Naive thymus-derived CD8-positive, alpha-beta T cell (primary cell): ENCODE measurements at regions not wholly inside any gene's neighbourhood (a gene's known extent, or its start where the extent isn't known, plus 50 kb on each side); places are given as distances from the start of the nearest gene placed in this dataset.

Source experiments
- ATAC-seq, 2 donors: fragments of 150-1000 bp; cut with Tn5 transposase in 1 of 2; sonication (Bioruptor Pico), chemical (Tn5 transposase) in 1 of 2; 1 replicate in 1 of 2; 2 replicates in 1 of 2; pipeline ENCODE4 v1.10.0; 2021; ENCODE audit warnings: mild to moderate bottlenecking in 2 of 2, moderate library complexity in 2 of 2
- POLR2A ChIA-PET: fragments of 350-600 bp; sonication (Branson Sonifier 250); formaldehyde crosslinking; loops from one replicate; lab custom pipeline; 2021; ENCODE audit warnings: antibody characterized with exemption; lab: Charles Lee
- DNase-seq, 10 donors: peaks; one replicate each; pipeline versions ENCODE4 v3.0.0 to v3.0.0-alpha.2; 2020 to 2022
- H3K27ac Mint-ChIP-seq, 10 donors: one replicate each; pipeline ENCODE4 v1.8.0; 2020 to 2022; ENCODE audit warnings: mild to moderate bottlenecking in 10 of 10, mixed read lengths in 10 of 10, moderate library complexity in 4 of 10, inconsistent platforms in 1 of 10
- H3K27me3 Mint-ChIP-seq, 5 donors: one replicate each; pipeline ENCODE4 v1.8.0; 2021 to 2022; ENCODE audit warnings: mixed read lengths in 5 of 5
- H3K36me3 Mint-ChIP-seq, 3 donors: one replicate each; pipeline ENCODE4 v1.8.0; 2020 to 2022; ENCODE audit warnings: mixed read lengths in 3 of 3, mild to moderate bottlenecking in 2 of 3, inconsistent platforms in 1 of 3
- H3K4me1 Mint-ChIP-seq, 4 donors: one replicate each; pipeline ENCODE4 v1.8.0; 2021 to 2022; ENCODE audit warnings: mixed read lengths in 4 of 4
- H3K4me3 Mint-ChIP-seq, 10 donors: one replicate each; pipeline ENCODE4 v1.8.0; 2020 to 2022; ENCODE audit warnings: mild to moderate bottlenecking in 10 of 10, mixed read lengths in 10 of 10, moderate library complexity in 6 of 10, inconsistent platforms in 1 of 10
- H3K9me3 Mint-ChIP-seq, 9 donors: one replicate each; pipeline ENCODE4 v1.8.0; 2020 to 2022; ENCODE audit warnings: mixed read lengths in 9 of 9, mild to moderate bottlenecking in 3 of 9, inconsistent platforms in 1 of 9, moderate library complexity in 1 of 9

DNA sequence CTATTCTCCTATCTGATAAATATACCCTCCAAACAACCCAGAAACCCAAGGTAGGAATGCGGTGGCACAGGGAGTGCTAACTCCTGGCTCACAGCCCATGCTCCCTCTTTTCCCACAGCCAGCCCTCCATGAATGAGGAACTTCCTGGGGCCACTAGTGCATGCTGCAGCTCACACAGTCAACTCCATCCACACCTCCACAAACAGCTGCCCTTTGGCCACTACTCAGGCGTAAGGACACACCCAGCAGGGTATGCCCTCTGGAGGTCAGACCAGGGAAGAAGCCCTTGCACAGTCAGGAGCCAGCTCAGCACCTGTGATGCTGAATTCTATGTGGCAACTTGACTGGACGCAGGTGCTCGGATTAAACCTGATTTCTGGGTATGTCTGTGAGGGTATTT is 85.2 kb upstream of the PIK3CG start:
- peaks cover 0 to 3% (median 1%) of the 10 kb centered on the region in 4 donors for H3K4me1 Mint-ChIP-seq
- H3K27ac Mint-ChIP-seq: peak overlapping the region in 1 of 10 donors; percentile 15
- peaks cover 0 to 6% (median 0%) of the 10 kb centered on the region in 3 donors for H3K36me3 Mint-ChIP-seq
- no peak for ATAC-seq
- no peak for DNase-seq
- H3K4me3 Mint-ChIP-seq: no peak overlapping the region
- H3K27me3 Mint-ChIP-seq: peaks cover 0 to 10% (median 3%) of the 10 kb centered on the region in 5 donors
- peaks cover 0 to 8% (median 0%) of the 10 kb centered on the region in 9 donors for H3K9me3 Mint-ChIP-seq
- POLR2A ChIA-PET: no interaction called here

DNA sequence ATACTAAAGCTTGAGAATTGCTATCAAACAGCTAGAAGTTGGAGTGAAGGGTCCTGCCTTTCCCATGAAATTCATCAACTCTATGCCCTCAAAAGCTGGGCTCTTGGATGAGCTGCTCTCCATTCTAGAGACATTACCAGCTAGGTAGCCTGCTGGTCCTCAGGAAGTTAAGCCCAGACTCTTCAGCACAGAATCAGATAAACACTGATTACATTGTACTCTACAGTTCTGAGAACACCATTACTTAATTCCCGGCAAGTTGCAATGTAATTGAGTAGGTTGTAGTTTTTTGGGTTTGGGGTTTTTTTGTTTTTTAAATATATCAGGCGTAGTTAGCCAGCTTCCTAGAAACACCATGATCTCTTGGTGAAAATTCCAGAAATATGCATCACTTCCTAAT is 84.1 kb upstream of the PIK3CG start:
- Mint-ChIP-seq H3K9me3 (peaks cover 0 to 8% (median 0%) of the 10 kb centered on the region in 9 donors), H3K4me3 (no peak overlapping the region), H3K27me3 (peaks cover 0 to 10% (median 2%) of the 10 kb centered on the region in 5 donors), H3K36me3 (peaks cover 0 to 6% (median 0%) of the 10 kb centered on the region in 3 donors), H3K4me1 (peaks cover 0 to 3% (median 1%) of the 10 kb centered on the region in 4 donors), H3K27ac (no peak overlapping the region)
- ATAC-seq: no peak
- POLR2A ChIA-PET: no interaction called here
- DNase-seq: no peak

DNA sequence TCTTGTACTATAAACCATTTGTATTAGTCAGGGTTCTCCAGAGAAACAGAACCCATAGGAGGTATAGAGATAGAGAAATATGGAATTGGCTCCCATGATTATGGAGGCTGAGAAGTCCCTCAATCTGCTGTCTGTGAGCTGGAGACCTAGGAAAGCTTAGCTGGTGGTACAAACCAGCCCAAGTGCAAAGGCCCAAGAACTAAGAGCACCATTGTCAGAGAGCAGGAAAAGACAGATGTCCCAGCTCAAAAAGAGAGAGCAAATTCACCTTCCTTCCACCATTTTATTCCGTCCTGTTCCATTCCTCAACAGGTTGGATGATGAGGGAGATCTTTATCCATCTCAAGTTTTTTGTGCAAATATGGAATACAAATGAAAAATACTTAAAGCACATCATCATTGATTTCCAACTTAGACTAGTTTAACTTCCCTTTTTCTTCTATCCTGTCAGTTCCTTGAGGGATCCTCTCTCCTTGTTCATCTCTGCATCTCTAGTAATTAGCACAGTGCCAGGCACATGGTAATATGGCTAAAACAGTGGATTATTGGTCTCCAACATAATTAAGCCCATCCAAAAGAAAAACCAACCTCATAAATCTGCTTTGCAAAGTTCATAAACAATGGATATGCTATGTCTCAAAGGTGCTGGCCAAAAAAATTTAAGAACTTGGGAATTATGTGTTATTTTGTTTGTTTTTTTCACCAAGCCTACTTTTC is 83.1 kb upstream of the PIK3CG start:
- peaks cover 0 to 2% (median 0%) of the 10 kb centered on the region in 3 donors for H3K36me3 Mint-ChIP-seq
- no peak for DNase-seq
- POLR2A ChIA-PET: no interaction called here
- no peak overlapping the region for H3K4me3 Mint-ChIP-seq
- H3K9me3 Mint-ChIP-seq: peaks cover 0 to under 1% (median 0%) of the 10 kb centered on the region in 9 donors
- ATAC-seq: no peak
- H3K27ac Mint-ChIP-seq: no peak overlapping the region
- peaks cover 0 to 8% (median 0%) of the 10 kb centered on the region in 5 donors for H3K27me3 Mint-ChIP-seq
- H3K4me1 Mint-ChIP-seq: peaks cover 0 to 3% (median 1%) of the 10 kb centered on the region in 4 donors

DNA sequence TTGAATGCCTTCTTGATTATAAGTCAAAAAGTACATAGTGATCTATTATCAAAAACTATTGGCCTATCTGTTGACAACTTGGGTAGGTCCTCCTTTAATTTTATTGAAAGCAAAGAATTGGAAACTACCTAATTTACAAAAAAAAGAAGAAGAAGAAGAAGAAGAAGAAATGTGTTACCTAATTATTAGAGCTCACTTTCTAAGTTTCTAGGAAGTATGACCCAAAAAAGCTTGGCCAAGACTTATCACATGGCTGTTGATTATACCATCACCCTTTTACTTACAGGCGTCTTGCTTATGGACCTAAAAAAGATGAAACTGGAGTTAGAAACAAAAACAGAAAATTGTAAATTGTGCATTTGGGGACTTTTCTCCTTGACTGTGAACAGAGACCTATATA is 81.8 kb upstream of the PIK3CG start:
- H3K36me3 Mint-ChIP-seq: no peaks in the 10 kb centered on the region
- no peaks in the 10 kb centered on the region for H3K27me3 Mint-ChIP-seq
- H3K4me3 Mint-ChIP-seq: no peak overlapping the region
- ATAC-seq (no peak), DNase-seq (no peak)
- H3K9me3 Mint-ChIP-seq: no peaks in the 10 kb centered on the region
- POLR2A ChIA-PET: no interaction called here
- H3K4me1 Mint-ChIP-seq: no peaks in the 10 kb centered on the region
- H3K27ac Mint-ChIP-seq: no peak overlapping the region

DNA sequence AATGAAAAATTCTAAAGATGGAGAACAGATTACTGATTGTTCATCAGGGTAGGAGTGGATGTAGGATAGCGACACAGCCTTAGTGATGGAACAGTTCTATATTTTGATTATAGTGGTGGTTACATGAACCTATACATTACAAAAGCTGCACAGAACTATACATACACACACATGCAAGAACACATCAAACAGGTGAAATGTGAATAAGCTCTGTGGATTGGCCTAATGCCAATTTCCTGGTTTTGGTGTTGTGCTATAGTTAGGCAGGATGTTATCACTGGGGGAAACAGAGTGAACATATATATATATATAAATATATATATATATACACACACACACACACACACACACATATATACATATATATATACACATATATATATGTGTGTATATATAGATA is 76.4 kb upstream of the PIK3CG start:
- H3K4me3 Mint-ChIP-seq: no peak overlapping the region
- peak; percentile 70 to 73 for ATAC-seq

DNA sequence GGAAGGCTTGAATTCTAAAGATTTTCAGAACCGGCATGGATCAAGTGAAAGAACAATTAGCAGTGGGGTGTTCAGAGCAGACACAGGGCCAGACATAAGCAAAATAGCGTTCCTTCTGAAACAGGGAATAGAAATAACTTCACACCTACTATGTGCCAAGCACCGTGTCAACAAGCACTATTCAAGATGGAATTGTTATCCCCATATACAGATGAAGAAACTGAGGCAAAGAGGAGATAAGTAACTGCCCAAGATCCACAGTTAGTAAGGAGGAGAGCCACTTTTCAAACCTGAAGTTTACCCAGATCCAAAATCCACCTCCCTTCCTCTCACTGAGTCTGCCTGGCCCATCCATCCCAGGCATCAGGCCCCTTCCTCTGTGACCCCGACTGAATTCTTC is 73.6 kb upstream of the PIK3CG start:
- H3K9me3 Mint-ChIP-seq: no peaks in the 10 kb centered on the region
- ATAC-seq (no peak), DNase-seq (no peak)
- no peaks in the 10 kb centered on the region for H3K36me3 Mint-ChIP-seq
- H3K27ac Mint-ChIP-seq: no peak overlapping the region
- peaks cover 0 to 3% (median 0%) of the 10 kb centered on the region in 4 donors for H3K4me1 Mint-ChIP-seq
- POLR2A ChIA-PET: no interaction called here
- no peaks in the 10 kb centered on the region for H3K27me3 Mint-ChIP-seq
- H3K4me3 Mint-ChIP-seq: no peak overlapping the region

More for the DNA sequence above, 76.4 kb upstream of the PIK3CG start:
- POLR2A ChIA-PET: interaction anchor here (2.4 kb wide), 1 partner anchor 380 kb away, joined by 7 read pairs; the partner anchor contains the start of gene HBP1
- Mint-ChIP-seq H3K9me3 (no peaks in the 10 kb centered on the region), H3K36me3 (no peaks in the 10 kb centered on the region), H3K4me1 (peaks cover 0 to 3% (median 0%) of the 10 kb centered on the region in 4 donors), H3K27ac (no peak overlapping the region), H3K27me3 (no peaks in the 10 kb centered on the region)
- DNase-seq: peak in 3 of 10 donors; percentile 14 to 70 (median 61)

DNA sequence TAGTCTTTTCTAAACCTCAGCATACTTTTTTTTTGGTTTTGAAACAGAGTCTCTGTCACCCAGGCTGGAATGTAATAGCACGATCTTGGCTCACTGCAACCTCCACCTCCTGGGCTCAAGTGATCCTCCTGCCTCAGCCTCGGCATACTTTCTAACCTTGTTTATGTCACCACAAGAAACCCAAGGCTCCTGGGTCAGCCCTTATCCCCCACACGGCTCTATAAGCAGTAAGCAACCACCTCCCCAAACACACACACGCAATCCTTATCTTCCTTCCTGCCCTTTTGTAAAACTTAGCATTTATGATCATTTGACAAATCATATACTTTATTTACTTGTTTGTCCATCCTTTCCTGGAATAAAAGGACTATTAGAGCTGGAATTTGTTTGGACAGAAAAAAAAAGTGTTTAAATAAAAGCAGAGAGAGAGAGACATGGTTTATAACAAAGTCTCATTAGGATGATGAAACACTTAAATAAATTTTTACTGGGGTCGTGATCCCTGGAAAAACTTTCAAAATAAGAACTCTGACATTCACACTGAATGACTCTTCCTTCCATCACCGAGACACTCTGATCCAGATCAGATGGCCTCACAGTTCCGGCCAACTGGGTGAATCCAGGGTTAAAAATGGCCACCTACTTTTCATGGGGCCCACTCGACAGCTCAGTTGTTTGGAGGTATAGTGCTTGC is 72.7 kb upstream of the PIK3CG start:
- H3K27me3 Mint-ChIP-seq: no peaks in the 10 kb centered on the region
- peaks cover 0 to 3% (median 0%) of the 10 kb centered on the region in 4 donors for H3K4me1 Mint-ChIP-seq
- DNase-seq: no peak
- no peak overlapping the region for H3K27ac Mint-ChIP-seq
- peaks cover 0 to 5% (median 0%) of the 10 kb centered on the region in 9 donors for H3K9me3 Mint-ChIP-seq
- POLR2A ChIA-PET: interaction anchor here (0.6 kb wide), 1 partner anchor 46 kb away, joined by 3 read pairs; no protein-coding TSS in a partner anchor
- H3K4me3 Mint-ChIP-seq: no peak overlapping the region
- H3K36me3 Mint-ChIP-seq: peaks cover 0 to 2% (median 0%) of the 10 kb centered on the region in 3 donors
- no peak for ATAC-seq

DNA sequence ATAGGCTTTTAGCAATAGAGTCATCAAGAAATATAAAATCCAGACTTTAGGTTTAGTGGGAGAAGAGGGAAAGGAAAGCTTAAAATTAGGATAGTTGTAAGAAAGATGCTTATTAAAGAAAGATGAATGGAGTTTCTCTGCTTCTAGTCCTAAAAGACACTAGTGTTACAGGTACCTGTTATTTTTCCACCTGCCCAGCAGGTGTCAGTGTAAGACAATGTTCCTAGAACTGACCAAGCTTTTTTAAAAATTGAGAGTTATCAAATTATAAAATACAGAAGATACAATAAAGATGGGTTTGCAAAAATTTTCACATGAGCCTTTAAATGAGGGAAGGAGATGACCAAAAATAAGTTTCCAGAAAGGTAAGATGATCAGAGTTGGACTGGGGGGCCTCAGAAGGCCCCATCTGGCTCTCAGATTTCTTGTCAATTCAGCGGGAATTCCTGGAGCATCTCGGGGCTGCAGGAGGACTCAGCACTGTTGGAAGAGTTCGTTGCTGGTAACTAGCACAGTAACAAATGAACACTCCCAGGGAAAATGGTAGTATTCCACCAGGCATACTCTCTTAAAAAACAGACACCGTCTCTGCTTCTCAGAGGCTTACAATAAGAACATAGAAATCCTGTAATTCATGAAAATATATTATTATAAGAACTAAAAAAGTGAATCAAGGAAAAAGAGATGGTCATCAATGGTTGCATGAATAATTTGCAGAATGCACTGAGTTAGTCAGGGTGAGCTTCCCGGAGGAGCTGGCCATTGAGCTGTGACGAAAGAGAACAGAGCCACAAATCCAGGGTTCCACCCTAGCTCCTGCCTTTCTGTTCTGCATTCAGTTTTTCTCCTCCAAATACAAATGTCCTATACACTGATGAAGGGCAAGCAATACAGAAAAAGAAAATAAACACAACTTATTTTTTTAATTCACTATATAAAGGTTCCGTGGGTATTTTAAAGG is 71.8 kb upstream of the PIK3CG start:
- POLR2A ChIA-PET: interaction anchor here (0.6 kb wide), 1 partner anchor 47 kb away, joined by 3 read pairs; no protein-coding TSS in a partner anchor
- peaks cover 0 to 8% (median 0%) of the 10 kb centered on the region in 9 donors for H3K9me3 Mint-ChIP-seq
- peaks cover 0 to 6% (median 0%) of the 10 kb centered on the region in 3 donors for H3K36me3 Mint-ChIP-seq
- H3K4me3 Mint-ChIP-seq: no peak overlapping the region
- ATAC-seq: peak in 1 of 2 donors; percentile 39
- no peaks in the 10 kb centered on the region for H3K27me3 Mint-ChIP-seq
- DNase-seq: peak in 7 of 10 donors; percentile 14 to 62 (median 37)
- H3K4me1 Mint-ChIP-seq: peaks cover 0 to 3% (median 0%) of the 10 kb centered on the region in 4 donors
- peak overlapping the region in 1 of 10 donors; percentile 16 for H3K27ac Mint-ChIP-seq

DNA sequence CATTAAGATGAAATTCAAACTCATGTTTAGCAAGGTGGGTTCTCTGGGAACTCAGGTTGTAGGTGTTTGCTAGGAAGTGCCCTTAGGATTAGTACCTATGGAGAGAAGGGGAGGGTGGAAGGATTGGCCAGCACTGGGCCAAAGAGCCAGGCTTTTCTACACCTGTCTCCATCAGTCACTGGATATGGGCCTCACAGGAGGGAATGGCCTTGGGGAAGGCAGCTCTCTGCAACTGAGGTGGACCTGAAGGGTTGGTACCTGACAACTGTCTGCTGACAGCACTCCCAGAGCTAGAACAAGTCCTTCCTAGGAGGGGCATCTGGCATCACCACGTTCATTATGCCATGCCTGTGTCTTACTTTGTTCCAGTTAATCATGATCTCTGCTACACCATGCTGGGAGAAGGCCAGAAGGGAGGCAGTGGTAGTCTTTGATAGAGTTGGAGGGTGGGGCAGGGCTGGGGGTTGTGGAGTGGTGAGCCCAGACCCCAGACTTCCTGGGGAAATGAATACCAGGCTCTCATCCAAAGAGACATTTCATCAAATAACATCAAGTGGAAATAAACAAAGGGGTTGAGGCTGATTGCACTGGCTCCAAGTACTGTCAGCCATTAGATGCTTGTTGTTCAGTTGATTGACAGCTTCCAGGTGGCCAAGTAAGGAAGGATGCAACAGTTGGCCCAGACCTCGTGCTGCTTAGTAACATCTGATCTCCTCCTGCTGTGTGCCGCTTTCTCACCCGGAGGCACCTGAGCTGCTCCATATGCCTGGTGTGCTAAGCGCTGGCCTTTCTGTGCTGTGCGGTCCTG is 70.6 kb upstream of the PIK3CG start:
- DNase-seq: no peak
- H3K36me3 Mint-ChIP-seq: peaks cover 0 to 7% (median 0%) of the 10 kb centered on the region in 3 donors
- no peak overlapping the region for H3K4me3 Mint-ChIP-seq
- ATAC-seq: no peak
- no peaks in the 10 kb centered on the region for H3K27me3 Mint-ChIP-seq
- peaks cover 0 to 14% (median 2%) of the 10 kb centered on the region in 9 donors for H3K9me3 Mint-ChIP-seq
- POLR2A ChIA-PET: no interaction called here
- H3K27ac Mint-ChIP-seq: no peak overlapping the region
- no peaks in the 10 kb centered on the region for H3K4me1 Mint-ChIP-seq

DNA sequence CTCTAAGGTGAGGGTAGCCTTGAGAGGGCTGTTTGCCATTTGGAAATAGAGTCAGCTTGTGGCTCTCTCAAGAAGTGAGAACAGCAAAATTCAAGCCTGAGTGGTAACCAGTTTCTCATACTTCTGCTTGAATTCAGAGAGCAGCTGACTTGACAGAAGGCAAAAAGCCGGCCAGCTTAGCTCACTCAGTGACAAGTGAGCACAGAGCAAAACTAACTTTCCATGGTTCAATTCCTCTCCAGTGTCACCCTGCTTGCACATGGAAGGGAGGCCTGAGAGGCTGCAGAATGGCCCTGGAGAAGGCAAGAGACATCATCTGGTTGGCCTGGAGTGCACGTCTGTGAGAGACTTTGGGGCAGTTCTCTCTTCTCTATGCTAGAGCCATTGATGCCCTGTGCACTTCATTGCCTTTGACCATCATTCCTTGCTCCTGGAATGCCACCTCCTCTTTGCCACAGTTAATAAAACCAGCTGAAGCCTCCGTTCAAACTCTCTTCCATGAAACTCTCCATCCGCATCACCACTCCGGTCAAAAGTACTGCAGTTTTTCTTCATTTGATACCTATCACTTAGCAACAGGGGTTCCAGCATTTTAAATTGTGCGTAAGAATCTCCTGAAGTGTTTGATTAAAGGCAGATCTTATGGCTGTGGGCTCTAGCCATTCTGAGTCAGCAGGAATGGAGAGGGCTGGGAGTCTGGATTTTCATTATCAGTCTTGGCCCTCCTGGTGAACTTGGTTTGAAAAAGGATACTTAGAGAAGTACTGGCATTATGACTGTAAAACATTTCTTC is 69.8 kb upstream of the PIK3CG start:
- Mint-ChIP-seq H3K4me3 (no peak overlapping the region), H3K27ac (no peak overlapping the region), H3K9me3 (peaks cover 0 to 14% (median 2%) of the 10 kb centered on the region in 9 donors), H3K4me1 (no peaks in the 10 kb centered on the region), H3K27me3 (no peaks in the 10 kb centered on the region), H3K36me3 (peaks cover 0 to 9% (median 0%) of the 10 kb centered on the region in 3 donors)
- DNase-seq (no peak), ATAC-seq (no peak)
- POLR2A ChIA-PET: no interaction called here

DNA sequence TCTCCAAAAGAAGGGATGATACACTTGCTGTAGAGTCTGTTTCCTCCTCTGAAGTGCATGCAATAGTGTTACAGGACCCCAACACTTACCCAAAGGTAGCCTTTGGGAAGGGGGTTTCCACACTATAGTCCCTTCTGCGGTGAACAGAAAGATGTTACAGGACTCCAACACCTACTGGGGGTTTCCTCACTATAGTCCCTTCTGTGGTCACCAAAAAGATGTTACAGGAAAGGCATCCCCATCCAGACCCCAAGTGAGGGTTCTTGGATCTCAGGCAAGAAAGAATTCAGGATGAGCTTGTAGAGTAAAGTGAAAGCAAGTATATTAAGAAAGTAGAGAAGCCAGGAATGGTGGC is 69.2 kb upstream of the PIK3CG start:
- Mint-ChIP-seq H3K27me3 (no peaks in the 10 kb centered on the region), H3K4me3 (no peak overlapping the region), H3K27ac (no peak overlapping the region), H3K9me3 (peaks cover 0 to 14% (median 2%) of the 10 kb centered on the region in 9 donors), H3K36me3 (peaks cover 0 to 9% (median 0%) of the 10 kb centered on the region in 3 donors), H3K4me1 (no peaks in the 10 kb centered on the region)
- no peak for ATAC-seq
- POLR2A ChIA-PET: no interaction called here
- DNase-seq: no peak
